GDM1 (cell line): ENCODE measurements at regions not wholly inside any gene's neighbourhood (a gene's known extent, or its start where the extent isn't known, plus 50 kb on each side); places are given as distances from the start of the nearest gene placed in this dataset.

Source experiments
- DNase-seq: peaks from one replicate; lab custom pipeline; 2025; lab: John Stamatoyannopoulos, UW

DNA sequence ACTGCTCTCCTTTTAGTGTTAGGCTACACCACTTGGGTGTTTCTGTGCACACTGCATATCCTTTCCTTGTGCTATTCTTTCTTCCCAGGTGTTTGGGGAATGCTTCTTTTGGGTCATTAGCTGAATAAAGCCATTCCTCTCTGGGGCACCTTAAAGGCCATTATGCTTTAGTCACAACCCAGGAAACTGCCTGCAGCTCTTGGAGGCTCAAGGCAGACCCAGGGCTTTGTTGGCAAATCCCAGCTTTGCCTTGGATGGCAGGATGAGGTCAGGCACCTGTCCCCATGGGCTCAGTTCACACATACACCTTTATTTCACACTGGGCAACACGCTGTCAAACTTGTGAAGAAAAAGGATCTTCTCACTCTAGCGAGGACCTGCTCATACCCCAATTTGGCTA is 460.6 kb downstream of the CCSER2 start:
- DNase-seq: no peak

DNA sequence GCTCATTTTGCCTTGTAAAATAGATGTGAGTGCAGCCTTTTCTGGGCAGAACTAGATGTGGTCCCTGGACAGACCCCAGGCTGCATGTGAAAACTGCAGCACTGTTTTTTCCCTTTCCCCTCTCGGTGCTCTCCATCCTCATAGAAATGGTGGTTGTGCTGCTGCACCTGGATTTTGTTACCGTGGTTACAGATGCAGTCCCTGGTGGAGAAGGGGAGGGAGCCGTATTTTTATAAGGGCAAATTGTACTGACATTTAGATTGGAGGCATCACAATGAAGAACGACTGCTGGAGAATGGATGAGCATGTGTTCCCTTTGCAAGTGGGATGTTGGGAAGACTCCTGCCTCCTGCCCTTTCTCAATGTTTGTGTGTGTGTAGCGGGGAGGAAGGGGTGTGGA is 469.9 kb downstream of the CCSER2 start:
- no peak for DNase-seq

DNA sequence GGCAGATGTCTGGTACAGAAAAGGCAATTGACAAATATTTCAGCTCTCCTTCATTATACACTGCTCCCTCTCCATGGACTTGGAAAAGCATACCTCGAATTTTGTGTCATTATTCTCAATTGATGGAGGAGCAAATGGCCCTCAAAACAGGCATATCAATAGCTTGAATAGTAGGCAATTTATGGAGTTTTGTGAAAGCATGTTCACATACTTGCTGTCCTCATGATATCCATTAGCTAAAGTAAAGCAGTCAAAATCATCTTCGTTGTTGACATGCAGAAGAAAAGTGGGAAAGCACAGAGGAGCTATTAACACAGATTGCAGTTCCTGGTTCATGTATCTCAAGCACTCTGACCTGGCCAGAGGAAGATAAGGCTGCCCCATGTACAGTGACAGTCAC is 472.8 kb downstream of the CCSER2 start:
- no peak for DNase-seq

DNA sequence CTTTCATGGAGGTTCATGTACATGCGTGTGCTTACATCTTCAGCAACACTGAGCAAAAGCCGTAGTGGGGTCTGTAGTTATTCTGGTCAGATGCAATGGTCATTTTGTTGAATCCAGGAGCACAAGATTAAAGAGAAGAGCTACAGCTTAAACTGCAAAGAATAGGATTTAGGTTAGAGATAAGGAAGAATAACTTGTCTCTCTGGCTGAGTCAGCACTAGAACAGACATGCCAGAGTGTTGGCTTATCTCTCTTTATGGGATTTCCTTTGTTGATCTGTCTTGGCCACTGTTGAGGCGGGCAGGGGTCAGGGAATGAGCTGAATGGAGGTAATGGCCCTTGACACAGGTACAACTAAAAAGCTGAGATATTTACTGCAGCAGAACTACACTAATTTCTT is 473.5 kb downstream of the CCSER2 start:
- no peak for DNase-seq

DNA sequence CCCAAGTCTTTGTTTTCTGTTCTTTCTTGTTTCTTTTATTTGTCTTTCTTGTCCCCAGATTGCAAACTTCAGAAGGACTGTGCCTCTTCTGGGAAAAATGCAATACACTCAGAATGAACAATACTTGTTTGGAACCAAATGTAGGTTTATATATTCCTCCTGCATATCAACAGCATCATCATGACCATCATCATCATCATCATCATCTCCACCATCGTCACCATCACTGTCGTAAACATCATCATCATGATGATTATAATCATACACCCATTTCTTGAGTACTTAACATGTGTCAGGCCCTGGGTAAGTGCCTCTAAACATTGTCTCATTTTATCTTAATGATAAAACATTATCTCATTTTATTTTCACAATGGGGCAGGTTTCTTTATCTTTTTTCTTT is 476.8 kb downstream of the CCSER2 start:
- no peak for DNase-seq

DNA sequence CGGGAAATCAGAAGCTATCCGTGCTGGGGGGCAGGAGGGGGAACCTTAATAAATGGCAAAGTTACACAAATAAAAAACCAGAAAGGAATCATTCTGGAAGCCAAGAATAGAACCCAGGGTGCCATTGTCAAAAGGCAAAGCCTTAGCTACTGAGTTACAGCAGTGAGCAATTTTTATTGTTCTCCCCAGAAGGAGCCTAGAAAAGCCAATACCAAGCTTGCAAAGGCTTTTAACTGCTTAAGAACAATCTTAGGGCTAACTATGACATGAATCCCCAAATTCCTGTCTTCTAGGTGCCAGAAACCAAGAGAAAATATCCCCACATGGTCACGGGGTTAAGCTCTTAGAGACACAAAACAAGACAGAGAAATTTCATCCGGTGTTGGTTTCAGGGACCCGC is 482.7 kb downstream of the CCSER2 start:
- DNase-seq: no peak

DNA sequence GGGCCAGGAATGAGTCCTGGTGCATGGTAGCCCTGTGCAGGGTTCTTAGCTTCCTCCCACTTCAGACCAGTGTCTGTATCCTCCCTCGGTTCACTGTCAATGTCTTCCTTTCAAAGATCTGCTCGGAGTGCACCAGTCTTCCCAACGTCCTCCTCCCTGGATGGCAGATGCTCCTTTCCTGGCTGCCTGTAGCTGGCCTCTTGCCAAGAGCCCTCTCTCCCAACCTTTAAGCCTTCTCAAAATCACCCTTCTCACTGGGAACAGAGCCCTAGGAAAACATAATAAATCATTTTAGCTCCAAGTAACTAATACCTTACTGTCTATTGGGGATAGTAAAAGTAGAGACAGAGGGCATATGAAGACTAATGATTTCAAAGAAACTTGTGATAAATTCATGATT is 490.6 kb downstream of the CCSER2 start:
- no peak for DNase-seq

DNA sequence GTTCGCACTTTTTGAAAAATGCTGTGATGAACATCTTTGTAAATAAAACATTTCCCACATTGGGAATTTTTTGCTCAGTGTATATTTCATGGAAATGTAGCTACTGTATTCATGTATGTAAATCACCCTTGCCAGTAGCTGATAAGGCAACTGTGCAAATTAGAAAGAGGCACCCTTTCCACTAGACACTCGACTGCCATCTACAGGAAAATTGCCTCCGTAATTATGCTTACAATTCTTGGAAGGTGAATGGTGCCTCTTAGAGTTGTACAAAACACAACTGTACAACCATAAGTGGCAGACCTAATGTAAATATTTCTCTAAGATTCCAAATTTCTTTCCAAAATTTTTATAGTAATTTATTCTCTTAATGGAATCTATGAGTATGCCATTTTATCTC is 491.7 kb downstream of the CCSER2 start:
- no peak for DNase-seq

DNA sequence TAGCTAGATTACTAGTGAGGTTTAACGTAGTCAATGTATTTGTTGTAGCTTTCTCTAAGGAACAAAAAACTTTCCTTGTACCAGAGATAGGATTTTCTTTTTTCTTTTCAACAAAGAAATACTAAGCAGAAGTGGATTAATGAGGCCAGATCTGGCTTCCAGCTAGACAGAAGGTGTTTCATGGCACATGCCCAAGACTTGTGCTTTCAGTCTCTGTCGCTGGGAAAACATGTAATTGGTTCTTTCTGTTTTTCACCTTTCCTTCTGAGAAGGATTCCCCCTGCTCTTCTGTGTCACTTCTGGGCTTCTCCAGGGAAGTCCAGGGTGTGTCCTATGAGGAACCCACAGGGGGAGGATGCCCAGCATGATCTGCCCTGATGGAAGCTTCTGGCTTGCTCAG is 492.2 kb downstream of the CCSER2 start:
- DNase-seq: no peak

DNA sequence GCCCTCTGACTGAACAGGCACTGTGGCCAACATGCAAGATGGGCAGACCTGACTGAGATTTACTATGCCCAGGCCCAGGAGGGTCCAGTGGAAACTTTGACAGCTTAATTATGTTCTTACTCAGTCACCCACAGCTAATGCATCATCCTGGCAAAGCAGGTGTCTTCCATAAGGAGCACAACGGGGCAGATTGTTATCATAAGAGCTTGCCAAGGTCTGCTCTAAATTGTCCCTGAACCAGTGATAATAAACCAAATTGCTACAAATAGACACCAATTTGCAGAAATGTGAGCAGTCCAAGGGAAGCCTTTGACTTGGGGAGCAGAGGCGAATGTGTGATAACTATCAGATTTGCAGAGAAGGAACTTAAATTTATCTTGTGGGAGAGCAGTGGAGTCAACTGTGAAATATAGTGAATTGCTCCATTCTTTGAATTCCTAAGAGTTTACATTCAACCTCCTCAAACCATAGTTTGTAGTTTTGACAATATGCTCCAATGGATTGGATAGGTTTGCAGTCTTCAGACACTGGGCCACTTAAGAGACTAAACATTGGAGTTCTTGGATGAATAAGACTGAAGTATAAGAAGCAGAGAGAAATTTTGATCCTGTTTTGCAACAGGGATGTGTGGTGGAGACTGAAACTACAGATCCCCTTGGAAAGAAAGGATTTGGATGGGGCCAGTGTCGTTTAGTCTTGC is 494.7 kb downstream of the CCSER2 start:
- no peak for DNase-seq

DNA sequence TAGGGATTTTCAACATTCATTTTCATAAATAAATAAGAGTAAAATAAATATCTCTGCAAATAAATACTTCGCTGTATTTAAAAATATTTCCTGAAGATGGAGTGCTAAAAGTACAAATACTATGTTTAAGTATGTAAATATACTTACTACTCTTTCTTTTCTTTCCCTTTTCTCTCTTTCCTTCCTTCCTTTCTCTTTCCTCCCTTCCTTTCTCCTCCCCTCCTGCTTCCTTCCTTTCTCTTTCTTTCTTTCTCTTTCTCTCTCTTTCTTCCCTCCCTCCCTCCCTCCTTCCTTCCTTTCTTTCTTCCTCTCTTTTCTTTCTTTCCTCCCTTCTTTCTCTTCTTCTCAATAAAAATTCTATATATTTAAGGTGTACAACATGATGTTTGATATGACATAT is 496.1 kb downstream of the CCSER2 start:
- no peak for DNase-seq

DNA sequence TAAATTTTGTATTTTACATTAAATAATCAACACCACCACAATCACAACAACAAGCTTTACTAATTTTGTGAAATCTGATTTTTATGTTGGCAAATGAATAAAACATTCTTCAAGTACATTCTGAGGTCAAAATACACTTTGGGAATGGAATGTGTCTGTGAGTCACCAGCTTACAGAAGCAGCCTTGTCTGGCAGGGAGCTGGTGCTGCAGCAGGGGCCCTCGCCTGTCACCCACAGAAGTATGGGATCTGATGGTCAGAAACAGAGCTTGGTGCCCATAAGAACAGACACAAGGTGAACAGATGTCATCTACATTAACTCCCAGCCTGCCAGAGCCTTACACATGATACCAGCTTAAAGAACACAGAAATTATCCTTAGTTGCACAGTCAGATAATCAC is 496.9 kb downstream of the CCSER2 start:
- no peak for DNase-seq

DNA sequence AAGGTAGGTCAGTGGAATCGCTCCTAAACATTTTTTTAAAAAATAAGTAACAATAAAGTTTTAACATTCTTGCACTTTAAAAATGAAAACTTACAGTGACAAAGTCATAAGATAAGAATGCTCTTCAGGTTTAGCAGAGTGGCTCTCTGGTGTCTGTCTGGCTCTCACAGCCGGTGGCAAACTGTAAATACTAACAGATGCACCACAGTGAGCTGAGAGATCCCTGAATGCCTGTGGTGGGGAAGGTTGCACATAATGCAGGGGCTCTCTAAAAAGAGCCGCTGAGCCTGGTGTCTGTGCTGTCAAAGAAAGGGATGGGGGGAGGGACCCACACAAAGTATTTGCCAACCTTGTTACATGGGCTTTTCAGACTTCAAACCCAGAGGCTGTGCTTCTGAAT is 498.3 kb downstream of the CCSER2 start:
- DNase-seq: no peak

DNA sequence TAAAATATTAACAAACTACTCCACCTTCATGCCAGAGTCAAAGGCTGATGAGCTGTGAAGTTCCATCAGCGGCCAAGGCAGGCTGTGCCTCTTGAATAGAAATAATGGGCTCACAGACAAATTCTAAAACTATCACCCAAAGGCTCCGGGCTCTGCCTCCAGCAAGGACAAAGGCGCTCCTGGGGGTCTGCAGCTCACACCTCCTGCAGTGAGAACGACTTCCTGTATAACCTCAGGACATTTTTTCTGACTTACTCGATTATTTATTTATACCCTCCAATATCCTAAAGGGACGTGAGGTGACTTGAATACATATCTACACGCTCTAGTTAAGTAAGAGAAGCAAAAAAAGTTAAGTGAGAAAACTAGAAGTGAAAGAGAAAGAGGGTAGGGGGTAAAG is 500.7 kb downstream of the CCSER2 start:
- no peak for DNase-seq

DNA sequence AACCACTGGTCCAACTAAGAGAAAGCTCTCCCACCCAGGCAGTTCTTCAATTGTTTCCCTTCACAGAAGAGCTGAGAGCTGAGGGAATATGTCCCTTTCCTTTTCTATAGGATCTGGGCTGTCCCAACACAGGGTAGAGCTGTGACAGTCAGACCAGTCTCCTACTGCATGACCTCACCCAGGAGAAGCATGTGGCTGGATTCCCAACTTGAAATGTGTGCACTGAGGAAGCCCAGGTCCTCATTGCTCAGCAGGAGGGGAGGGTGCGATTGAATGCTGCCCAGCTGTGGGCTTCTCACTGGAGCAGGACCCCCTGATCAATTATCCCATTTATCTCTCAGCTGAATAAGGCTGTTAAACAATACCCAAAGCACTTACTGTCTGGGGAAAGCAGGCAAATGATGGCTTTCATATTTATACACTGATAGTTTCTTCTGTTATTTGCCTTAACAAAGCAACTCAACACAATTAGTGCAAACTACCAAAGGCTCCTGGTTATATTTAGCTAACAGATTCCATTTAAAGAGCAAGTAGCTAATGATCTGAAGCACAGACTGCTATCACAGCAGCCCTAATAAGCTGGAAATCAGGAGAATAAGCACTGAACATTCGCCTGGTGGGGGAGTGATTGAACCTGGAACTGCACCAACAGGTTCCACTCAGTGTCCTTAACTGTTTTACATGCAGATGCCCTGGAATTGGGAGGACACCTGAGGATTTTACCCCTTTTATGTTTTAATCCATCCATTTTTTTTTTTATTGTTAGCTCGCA is 508.8 kb downstream of the CCSER2 start:
- no peak for DNase-seq

DNA sequence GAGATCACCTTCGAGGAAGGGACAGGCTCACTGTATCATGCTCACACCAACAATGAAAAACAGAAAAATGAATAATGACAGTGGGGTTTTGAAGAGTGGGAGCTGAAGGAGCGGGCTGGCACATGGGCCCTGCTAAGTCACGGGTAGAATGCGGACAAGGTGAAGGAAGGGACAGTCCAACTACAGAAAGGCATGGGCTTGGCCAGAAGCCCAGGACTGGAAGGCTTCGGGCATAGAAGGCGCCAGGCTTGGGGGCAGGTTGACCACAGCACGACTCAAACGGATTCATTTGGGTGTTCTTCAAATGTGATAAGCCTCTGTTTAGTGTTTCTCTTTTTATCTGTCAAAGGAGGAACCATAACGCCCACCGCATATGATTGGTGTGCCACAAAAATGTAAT is 509.5 kb downstream of the CCSER2 start:
- no peak for DNase-seq

DNA sequence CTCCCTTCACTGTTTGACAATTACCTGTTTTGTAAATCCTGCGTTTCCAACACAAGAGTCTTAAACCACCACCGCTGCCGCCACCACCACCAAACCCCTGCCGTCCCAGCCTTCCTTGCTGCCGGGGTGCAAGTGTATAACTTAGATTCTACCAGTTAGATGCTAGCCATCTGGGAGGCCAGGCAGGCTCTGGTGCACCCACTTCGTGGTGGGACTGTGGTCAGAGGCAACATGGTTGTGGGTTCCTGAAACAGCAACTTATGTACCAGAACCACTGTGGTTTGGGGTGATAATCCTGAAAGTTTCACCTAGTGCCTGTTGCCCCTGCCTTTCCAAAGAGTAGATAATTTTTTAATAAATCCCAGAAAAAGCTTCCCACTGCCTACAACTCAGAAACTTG is 510.5 kb downstream of the CCSER2 start:
- no peak for DNase-seq

DNA sequence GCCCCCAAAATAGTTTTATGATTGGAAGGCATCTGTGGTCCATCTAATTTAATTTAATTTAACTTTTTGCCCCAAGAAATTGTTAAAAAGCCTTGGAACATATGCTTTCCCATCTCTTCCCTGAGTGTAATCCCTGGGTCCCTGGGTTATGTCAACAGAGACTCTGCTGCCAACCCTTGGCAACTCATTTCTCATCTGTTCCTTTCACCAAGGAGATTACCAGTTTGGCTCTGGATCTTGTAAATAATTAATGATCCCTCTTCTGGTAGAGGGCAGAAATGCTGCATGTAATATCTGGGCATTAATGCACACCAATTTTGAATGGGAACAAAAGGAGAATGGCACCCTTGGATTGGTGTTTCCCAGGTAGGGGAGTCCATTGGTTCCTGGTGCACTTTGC is 514.2 kb downstream of the CCSER2 start:
- no peak for DNase-seq

DNA sequence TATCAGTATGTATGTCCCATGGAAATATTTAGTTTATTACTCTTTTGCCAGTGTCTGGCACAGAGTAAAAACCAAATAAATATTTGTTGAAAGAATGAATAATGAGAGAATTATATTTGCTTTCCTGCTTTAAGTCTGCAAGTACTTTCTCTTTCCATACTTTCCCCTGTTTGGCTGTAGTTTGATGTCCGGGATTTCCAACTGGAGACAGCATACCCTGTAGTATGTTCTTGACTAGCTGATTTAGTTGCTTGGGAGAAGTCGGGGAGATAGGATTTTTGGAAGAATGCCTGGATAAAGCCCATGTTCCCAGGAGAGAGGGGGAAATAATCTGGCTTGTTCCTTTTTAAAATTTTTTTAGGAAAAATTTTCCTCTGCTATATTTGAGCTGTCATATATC is 516.1 kb downstream of the CCSER2 start:
- no peak for DNase-seq

DNA sequence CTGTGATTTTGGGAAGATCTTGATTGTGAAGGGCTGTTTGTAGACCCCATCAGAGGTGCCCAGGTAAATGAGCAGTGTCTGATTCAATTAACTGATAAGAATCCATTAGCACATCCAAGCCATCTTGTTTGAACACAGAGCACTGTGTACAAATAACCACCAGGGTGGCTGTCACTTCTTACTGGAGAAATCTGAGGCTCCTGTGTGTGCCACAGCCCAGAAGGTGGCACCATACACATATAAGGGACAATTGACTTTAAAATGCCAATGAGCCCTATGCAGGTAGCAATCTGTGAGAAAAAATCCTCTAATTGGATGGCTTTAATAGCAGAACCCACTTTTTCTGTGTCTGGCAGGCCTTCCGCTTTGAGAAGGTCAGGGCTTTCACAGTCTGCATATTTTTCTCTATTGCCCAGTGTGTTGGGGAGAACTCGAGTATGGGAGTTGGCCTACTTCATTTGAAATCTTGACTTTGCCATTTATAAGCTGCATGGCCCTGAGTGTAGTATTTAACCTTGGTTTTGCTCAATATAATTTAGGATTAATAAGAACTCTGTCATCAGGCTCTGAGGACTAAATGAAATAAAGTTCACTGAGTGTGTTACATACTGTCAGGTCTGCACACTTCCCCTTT is 517.4 kb downstream of the CCSER2 start:
- no peak for DNase-seq

DNA sequence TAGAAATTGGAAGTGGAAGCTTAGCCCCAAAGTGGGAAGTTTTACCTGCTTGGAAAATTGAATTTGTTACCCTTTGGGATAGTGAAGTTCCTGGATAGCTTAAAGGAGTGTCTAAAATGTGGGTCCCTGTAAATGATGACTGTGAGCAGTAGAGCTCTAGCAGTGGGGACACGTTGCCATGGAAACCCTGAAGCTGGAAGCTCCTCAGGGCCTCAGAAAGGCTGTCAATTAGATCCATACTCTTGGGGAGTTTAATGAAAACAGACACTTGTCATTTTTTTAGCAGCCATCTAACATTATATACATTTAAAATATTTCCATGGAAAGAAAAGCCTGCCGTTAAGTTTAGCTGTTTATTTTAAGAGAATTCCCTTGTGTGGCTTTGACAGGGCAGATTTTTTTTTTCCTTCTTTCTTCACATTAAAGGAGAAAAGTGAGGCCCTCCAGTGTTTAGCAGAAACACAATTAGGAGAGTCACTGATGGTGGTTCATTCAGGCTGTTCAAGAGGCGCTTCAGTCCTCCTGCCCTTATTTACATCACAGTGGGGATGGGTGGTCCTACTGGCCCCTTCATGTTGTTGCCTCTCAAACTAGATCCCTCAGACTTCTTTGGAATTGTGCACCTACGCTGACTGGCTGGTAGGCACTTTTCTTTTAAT is 518.4 kb downstream of the CCSER2 start:
- no peak for DNase-seq

DNA sequence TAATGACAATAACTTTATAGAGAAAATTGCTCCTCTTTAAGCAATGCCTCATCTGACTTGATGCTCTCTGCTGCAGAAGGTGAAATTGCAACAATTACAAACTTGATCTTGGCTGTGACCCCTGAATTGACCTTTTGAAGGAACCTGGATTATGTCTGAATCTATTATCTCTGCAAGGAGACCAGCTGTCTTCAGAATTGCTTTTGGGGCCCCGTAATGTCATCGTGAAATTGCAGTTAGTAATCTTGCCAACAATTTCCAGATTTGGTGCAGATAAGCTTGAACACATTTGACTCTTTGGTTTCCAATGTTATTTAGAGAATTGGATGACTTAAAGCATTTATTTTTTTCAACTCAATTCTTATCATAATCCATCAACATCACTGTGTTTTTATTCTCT is 520.6 kb downstream of the CCSER2 start:
- DNase-seq: no peak

DNA sequence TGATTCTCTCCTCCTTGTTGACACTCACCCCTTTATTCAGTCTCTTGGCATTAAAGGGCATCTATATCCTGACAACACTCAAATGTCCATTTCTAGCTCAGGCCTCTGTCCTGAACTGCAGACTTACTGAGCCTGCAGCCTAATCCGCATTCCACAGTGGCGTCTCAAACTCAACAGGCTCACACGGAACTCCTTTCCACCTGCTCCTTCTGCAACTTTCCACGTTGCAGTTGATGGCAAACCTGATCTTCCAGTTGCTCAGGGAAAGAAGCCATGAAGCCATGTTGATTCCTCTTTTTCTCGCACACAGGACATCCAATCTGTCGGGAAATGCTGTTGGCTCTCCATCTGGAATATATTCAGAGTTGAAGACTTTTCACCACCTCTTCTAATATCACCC is 522.4 kb downstream of the CCSER2 start:
- DNase-seq: no peak
